Neutrophil (primary cell): ENCODE measurements at regions not wholly inside any gene's neighbourhood (a gene's known extent, or its start where the extent isn't known, plus 50 kb on each side); places are given as distances from the start of the nearest gene placed in this dataset.
"Not testable (repeated sequence)": the region's sequence is repeated elsewhere in the genome, so short reads cannot be mapped to it uniquely, and the experiment has no call there.

Source experiments
- H3K27ac ChIP-seq: fragments of 200-600 bp; sonication (generic); 2 replicates; pipeline ENCODE4 v1.5.1; 2016; ENCODE audit warnings: mild to moderate bottlenecking, moderate library complexity
- H3K27me3 ChIP-seq: fragments of 200-600 bp; sonication (generic); 2 replicates; pipeline ENCODE4 v1.6.0; 2016; ENCODE audit warnings: mild to moderate bottlenecking
- H3K36me3 ChIP-seq: fragments of 200-600 bp; sonication (generic); 2 replicates; pipeline ENCODE4 v1.5.1; 2017
- H3K4me1 ChIP-seq, 2 experiments: fragments of 200-600 bp in 1 of 2; sonication (generic) in 1 of 2; 1 replicate in 1 of 2; 2 replicates in 1 of 2; pipeline versions ENCODE4 v1.5.1 to v1.6.1; 2013 to 2016; ENCODE audit warnings: low read depth in 1 of 2, low read length in 1 of 2, mild to moderate bottlenecking in 1 of 2, moderate library complexity in 1 of 2; ENCODE audit not compliant: control insufficient read depth in 1 of 2, insufficient read depth in 1 of 2
- H3K4me3 ChIP-seq, 2 experiments: fragments of 200-600 bp in 1 of 2; sonication (generic) in 1 of 2; 1 replicate in 1 of 2; 2 replicates in 1 of 2; pipeline ENCODE4 v1.5.1; 2013 to 2016; ENCODE audit warnings: low read depth in 1 of 2, low read length in 1 of 2, mild to moderate bottlenecking in 1 of 2, moderate library complexity in 1 of 2
- H3K9me3 ChIP-seq: fragments of 200-600 bp; sonication (generic); 2 replicates; pipeline ENCODE4 v1.5.1; 2016
- CTCF ChIP-seq: fragments of 200-600 bp; sonication (generic); IDR thresholded peaks from 2 replicates; pipeline ENCODE4 v1.5.1; 2016; ENCODE audit warnings: antibody characterized with exemption

DNA sequence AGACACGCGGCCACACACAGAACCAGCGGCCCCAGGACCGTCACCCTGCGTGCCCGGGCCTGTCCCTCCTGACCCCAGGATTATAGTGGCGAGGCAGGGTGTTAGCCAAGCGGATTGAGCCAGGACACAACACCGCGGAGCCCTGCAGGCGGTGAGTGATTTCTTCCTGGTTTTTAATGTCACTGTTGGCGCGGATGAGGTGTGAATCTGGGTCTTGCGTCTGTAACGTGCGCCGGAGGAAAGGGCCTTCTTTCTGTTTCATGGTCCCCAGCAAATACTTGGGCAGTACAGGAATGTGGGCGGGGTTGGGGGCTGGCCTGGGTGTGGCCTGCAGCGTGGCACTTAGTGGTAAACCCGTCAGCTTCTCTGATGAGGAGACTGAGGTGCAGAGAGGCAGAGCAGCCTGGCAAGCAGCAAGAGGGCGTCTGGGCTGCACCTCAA lies 154.9 kb downstream of the NPIPB11 start:
- peaks cover 29% of the 10 kb centered on the region for H3K36me3 ChIP-seq
- H3K4me3 ChIP-seq, H3K27me3 ChIP-seq, H3K9me3 ChIP-seq, H3K27ac ChIP-seq, H3K4me1 ChIP-seq: not testable (repeated sequence)

DNA sequence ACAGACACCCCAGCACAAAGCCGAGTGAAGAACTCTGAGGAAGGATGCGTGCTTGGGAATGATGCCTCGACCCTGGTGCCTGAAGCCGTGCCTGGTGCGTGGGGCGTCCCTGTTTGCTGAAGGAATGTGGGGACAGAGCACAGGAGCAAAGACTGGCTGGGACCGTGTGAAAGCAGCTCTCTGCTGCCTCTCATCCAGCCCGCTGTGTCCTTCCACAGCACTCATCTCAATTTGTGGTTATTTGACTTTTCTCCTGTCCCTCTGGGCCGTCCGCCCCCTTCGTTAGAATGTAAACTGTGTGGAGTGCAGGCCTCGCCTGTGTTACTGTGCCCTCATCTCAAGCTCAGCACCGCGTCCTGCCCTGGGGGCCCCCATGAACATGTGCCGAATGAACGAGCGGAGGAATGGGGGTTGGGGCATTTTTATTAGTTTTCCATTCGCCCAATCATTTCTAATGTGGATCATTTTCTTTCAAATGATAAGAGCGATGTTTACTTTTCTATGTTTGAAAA lies 155.5 kb downstream of the NPIPB11 start:
- not testable (repeated sequence) for H3K4me1 ChIP-seq, H3K4me3 ChIP-seq, H3K9me3 ChIP-seq, H3K27me3 ChIP-seq, H3K27ac ChIP-seq
- H3K36me3 ChIP-seq: peaks cover 26% of the 10 kb centered on the region

GRCh38 chr16:29250469-29250868 lies 156.0 kb downstream of the NPIPB11 start:
- not testable (repeated sequence) for H3K27ac ChIP-seq, H3K4me1 ChIP-seq, H3K9me3 ChIP-seq, H3K27me3 ChIP-seq, H3K4me3 ChIP-seq
- peaks cover 26% of the 10 kb centered on the region for H3K36me3 ChIP-seq

GRCh38 chr16:29248940-29249318 lies 157.6 kb downstream of the NPIPB11 start:
- not testable (repeated sequence) for H3K27ac ChIP-seq, H3K4me1 ChIP-seq, H3K27me3 ChIP-seq, H3K4me3 ChIP-seq, H3K9me3 ChIP-seq
- H3K36me3 ChIP-seq: peaks cover 17% of the 10 kb centered on the region

- H3K4me1 ChIP-seq, H3K27ac ChIP-seq, H3K9me3 ChIP-seq, H3K4me3 ChIP-seq, H3K27me3 ChIP-seq: not testable (repeated sequence)
- peaks cover 17% of the 10 kb centered on the region for H3K36me3 ChIP-seq
Measured at GRCh38 chr16:29248306-29248939, 158.1 kb downstream of the NPIPB11 start.

- not testable (repeated sequence) for H3K27me3 ChIP-seq, H3K27ac ChIP-seq, H3K4me3 ChIP-seq, H3K9me3 ChIP-seq, H3K4me1 ChIP-seq, H3K36me3 ChIP-seq
Measured at GRCh38 chr16:29246091-29246490, 160.4 kb downstream of the NPIPB11 start.

DNA sequence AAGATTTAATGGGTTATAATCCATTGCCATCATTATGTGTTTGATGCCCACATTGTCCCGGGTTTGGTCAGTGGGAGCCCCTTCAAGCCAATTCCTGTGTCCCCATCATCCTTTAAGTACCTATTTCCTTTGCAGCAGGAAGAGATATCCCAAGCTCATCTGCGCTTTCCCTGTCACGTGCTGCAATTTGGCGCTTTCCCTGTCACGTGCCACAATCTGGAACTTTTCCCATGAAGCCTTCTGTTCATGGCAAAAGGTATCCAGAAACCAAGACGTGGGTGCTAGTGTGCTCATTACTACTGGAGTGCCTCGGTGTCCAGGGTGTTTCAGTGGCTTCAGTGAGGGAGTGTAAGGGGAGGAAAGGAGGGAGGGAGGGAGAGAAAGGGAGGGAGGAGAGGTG lies 168.5 kb downstream of the NPIPB11 start:
- Histone ChIP-seq H3K27ac (no peak overlapping the region), H3K4me1 (no peaks in the 10 kb centered on the region), H3K27me3 (no peaks in the 10 kb centered on the region), H3K36me3 (peaks cover 4% of the 10 kb centered on the region), H3K4me3 (no peak overlapping the region), H3K9me3 (no peaks in the 10 kb centered on the region)
- TF ChIP-seq CTCF: no peak

GRCh38 chr16:29237495-29237894 lies 169.0 kb downstream of the NPIPB11 start:
- H3K4me3 ChIP-seq, H3K4me1 ChIP-seq, H3K9me3 ChIP-seq, H3K27me3 ChIP-seq, H3K36me3 ChIP-seq, H3K27ac ChIP-seq: not testable (repeated sequence)

DNA sequence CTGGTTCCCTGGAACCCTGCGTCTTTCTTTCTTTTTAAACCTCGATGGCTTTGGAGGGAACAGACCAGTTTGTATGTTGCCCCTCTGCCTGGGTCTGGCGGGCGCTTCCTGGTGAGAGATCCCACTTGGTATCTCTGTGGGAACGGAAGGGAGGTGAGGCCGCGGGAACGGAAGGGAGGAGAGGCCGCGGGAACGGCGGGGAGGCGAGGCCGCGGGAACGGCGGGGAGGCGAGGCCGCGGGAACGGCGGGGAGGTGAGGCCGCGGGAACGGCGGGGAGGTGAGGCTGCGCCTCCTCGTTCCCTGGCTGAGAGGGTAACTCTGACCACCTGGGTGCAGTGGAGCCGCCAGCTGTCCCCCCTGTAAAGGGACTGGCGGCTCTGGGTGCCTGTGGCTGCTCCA lies 169.5 kb downstream of the NPIPB11 start:
- H3K9me3 ChIP-seq, H3K27me3 ChIP-seq, H3K4me1 ChIP-seq, H3K4me3 ChIP-seq, H3K27ac ChIP-seq: not testable (repeated sequence)
- H3K36me3 ChIP-seq: peaks cover 13% of the 10 kb centered on the region

DNA sequence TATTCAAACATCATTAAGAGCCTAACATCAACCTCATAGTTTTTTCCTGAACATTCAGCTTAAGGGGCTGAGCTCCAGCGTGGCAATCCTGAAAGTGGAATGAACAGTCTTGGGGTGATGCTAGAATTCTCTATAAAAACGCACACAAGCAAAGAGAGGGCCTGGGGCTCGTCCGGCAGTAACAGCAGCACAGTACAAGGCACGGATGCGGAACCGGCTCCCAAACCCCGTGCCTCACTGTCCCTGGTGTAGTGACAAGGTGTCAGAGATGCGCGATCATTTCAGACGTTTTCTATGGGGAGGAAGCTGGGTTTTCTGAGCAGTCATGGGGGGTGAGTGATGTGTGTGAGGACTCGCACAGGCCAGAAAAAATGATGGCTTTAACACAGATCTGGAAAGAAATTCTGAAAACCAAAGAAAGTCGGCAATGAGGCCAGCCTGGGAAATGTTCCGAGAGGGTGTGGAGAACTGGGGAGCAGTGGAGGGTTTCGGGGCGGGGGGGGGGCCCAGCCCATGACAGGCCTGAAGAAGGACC lies 170.6 kb downstream of the NPIPB11 start:
- not testable (repeated sequence) for H3K9me3 ChIP-seq, H3K27me3 ChIP-seq, H3K4me3 ChIP-seq, H3K4me1 ChIP-seq, H3K27ac ChIP-seq
- H3K36me3 ChIP-seq: peaks cover 20% of the 10 kb centered on the region

DNA sequence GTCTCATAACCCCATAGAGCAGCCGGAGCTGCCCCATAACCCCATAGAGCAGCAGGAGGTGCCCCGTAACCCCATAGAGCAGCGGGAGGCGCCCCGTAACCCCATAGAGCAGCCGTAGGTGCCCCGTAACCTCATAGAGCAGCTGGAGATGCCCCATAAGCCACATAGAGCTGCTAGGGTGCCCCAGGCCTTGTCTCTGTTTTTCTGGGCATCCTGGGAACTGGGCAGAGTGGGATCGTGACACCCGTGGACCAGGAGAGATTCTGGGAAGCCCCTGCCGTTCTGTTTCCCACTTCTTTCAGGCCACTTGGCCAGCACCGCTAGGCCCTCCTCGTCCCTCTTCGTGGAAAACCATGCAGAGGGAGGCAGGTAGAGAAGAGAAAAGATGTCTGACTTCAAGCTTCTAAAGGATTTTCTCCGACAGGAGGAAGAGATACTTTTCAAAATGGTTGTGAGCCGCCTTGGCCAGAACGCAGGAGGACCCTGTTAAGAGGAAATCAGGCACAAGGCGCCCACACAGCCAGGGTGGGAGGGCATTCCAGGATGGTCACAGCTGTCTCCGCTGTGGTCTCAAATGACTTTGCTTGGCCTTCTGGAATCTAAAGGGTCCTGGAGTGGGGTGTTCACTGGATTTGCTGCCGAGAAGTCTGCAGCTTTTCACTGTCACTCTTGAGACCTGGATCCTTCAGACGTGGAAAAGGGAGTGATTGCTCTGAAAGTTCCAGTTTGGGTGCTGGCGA lies 171.8 kb downstream of the NPIPB11 start:
- peaks cover 28% of the 10 kb centered on the region for H3K36me3 ChIP-seq
- H3K27ac ChIP-seq, H3K4me1 ChIP-seq, H3K4me3 ChIP-seq, H3K9me3 ChIP-seq, H3K27me3 ChIP-seq: not testable (repeated sequence)

- not testable (repeated sequence) for H3K4me3 ChIP-seq, H3K9me3 ChIP-seq, H3K27ac ChIP-seq, H3K27me3 ChIP-seq, H3K4me1 ChIP-seq
- peaks cover 28% of the 10 kb centered on the region for H3K36me3 ChIP-seq
Measured at GRCh38 chr16:29233705-29234404, 172.7 kb downstream of the NPIPB11 start.
